Ovary (tissue), 3 donors: ENCODE measurements at regions not wholly inside any gene's neighbourhood (a gene's known extent, or its start where the extent isn't known, plus 50 kb on each side); places are given as distances from the start of the nearest gene placed in this dataset.

Experiments
- CTCF ChIP-seq, 3 donors: fragments of 450-650 bp in 2 of 3; fragments of 200-600 bp in 1 of 3; IDR thresholded peaks; one replicate each; pipeline versions ENCODE4 v1.5.1 to v1.8.0; 2016 to 2022; ENCODE audit warnings: antibody characterized with exemption in 3 of 3, mild to moderate bottlenecking in 1 of 3
- EP300 ChIP-seq: sonication (generic); formaldehyde crosslinking; IDR thresholded peaks from one replicate; pipeline ENCODE4 v1.6.1; 2017; ENCODE audit warnings: antibody characterized with exemption
- POLR2A ChIP-seq: fragments of 450-650 bp; IDR thresholded peaks from one replicate; pipeline ENCODE4 v1.6.1; 2017; ENCODE audit warnings: antibody characterized with exemption, mild to moderate bottlenecking, moderate library complexity
- donor health status: DM: no; HTN: no; CAD: no.

- TF ChIP-seq EP300 (no peak), CTCF (IDR thresholded peaks at IDR 0.05) (no peak), POLR2A (no peak)
These were observed 1407.5 kb downstream of the KCNT2 start for GRCh38 chr1:195200772-195201171.
